Esophagus squamous epithelium (tissue), 5 donors: ENCODE measurements at regions not wholly inside any gene's neighbourhood (a gene's known extent, or its start where the extent isn't known, plus 50 kb on each side); places are given as distances from the start of the nearest gene placed in this dataset.

Source experiments
- DNase-seq: peaks from one replicate; lab custom pipeline; 2025; lab: John Stamatoyannopoulos, UW
- H3K27ac ChIP-seq, 4 donors: fragments of 200-600 bp; sonication (generic); one replicate each; pipeline ENCODE4 v1.5.1; 2016 to 2019; ENCODE audit warnings: mild to moderate bottlenecking in 1 of 4
- H3K27me3 ChIP-seq, 4 donors: fragments of 200-600 bp; sonication (generic); 1 replicate in 3 of 4; 2 replicates in 1 of 4; pipeline versions ENCODE4 v1.5.1 to v1.6.0; 2017 to 2021; ENCODE audit warnings: antibody characterized with exemption in 1 of 4
- H3K36me3 ChIP-seq, 3 donors: fragments of 200-600 bp; sonication (generic); one replicate each; pipeline ENCODE4 v1.5.1; 2016 to 2019
- H3K4me1 ChIP-seq, 3 donors: fragments of 200-600 bp; sonication (generic); one replicate each; pipeline ENCODE4 v1.5.1; 2017 to 2019
- H3K4me3 ChIP-seq, 4 donors: fragments of 200-600 bp; sonication (generic); 1 replicate in 3 of 4; 2 replicates in 1 of 4; pipeline ENCODE4 v1.5.1; 2016 to 2019; ENCODE audit warnings: mild to moderate bottlenecking in 2 of 4, moderate library complexity in 1 of 4
- H3K9me3 ChIP-seq, 3 donors: fragments of 200-600 bp; sonication (generic); one replicate each; pipeline ENCODE4 v1.5.1; 2016 to 2019
- POLR2A ChIP-seq, 4 donors: fragments of 450-650 bp; IDR thresholded peaks; one replicate each; pipeline ENCODE4 v1.6.1; 2017; ENCODE audit warnings: antibody characterized with exemption in 4 of 4, mild to moderate bottlenecking in 4 of 4, moderate library complexity in 3 of 4
- WGBS, 2 donors: methylation state at CpG; one replicate each; pipeline ENCODE4 v1.1.5; 2018; 5-methylcytosine and 5-hydroxymethylcytosine counted together
- intact Hi-C: fragments of 100-400 bp; cut with DNase I; formaldehyde crosslinking; loops from one replicate; pipeline ENCODE4 v1.15.0; 2022
- TF ChIP-seq, protein P1 (sequence below), 6 experiments: fragments of 450-650 bp in 4 of 6; fragments of 200-600 bp in 2 of 6; sonication (generic) in 2 of 6; IDR thresholded peaks; one replicate each; pipeline ENCODE4 v1.5.1; 2016 to 2019; ENCODE audit warnings: antibody characterized with exemption in 6 of 6, mild to moderate bottlenecking in 4 of 6, moderate library complexity in 4 of 6
- donor health status: DM: yes; HTN: yes; CAD: no.

GRCh38 chr7:18230271-18230670 is 202.6 kb upstream of the PRPS1L1 start:
- no peak for TF ChIP-seq POLR2A (IDR thresholded peaks at IDR 0.05)
- TF ChIP-seq, protein P1, sequence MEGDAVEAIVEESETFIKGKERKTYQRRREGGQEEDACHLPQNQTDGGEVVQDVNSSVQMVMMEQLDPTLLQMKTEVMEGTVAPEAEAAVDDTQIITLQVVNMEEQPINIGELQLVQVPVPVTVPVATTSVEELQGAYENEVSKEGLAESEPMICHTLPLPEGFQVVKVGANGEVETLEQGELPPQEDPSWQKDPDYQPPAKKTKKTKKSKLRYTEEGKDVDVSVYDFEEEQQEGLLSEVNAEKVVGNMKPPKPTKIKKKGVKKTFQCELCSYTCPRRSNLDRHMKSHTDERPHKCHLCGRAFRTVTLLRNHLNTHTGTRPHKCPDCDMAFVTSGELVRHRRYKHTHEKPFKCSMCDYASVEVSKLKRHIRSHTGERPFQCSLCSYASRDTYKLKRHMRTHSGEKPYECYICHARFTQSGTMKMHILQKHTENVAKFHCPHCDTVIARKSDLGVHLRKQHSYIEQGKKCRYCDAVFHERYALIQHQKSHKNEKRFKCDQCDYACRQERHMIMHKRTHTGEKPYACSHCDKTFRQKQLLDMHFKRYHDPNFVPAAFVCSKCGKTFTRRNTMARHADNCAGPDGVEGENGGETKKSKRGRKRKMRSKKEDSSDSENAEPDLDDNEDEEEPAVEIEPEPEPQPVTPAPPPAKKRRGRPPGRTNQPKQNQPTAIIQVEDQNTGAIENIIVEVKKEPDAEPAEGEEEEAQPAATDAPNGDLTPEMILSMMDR (IDR thresholded peaks at IDR 0.05) = no peak

GRCh38 chr7:18231854-18232253 is 204.2 kb upstream of the PRPS1L1 start:
- Histone ChIP-seq H3K4me1 (peaks cover 0 to 16% (median 0%) of the 10 kb centered on the region in 3 donors), H3K9me3 (no peaks in the 10 kb centered on the region), H3K4me3 (no peak overlapping the region), H3K36me3 (no peaks in the 10 kb centered on the region), H3K27me3 (no peaks in the 10 kb centered on the region), H3K27ac (no peak overlapping the region)
- DNase-seq = no peak
- TF ChIP-seq, protein P1 (IDR thresholded peaks at IDR 0.05) = no peak
- TF ChIP-seq POLR2A (IDR thresholded peaks at IDR 0.05) = no peak
- WGBS, 2 donors = 77 to 83% methylated on average over 4 of the region's 4 CpGs
- intact Hi-C loops = no loop called here

More at GRCh38 chr7:18230271-18230670, 202.6 kb upstream of the PRPS1L1 start:
- no peaks in the 10 kb centered on the region for H3K9me3 ChIP-seq
- no peaks in the 10 kb centered on the region for H3K36me3 ChIP-seq
- 79 to 85% methylated on average over 8 of the region's 8 CpGs for WGBS, 2 donors
- H3K27ac ChIP-seq = no peak overlapping the region
- H3K4me3 ChIP-seq = no peak overlapping the region
- intact Hi-C loops = no loop called here
- no peaks in the 10 kb centered on the region for H3K27me3 ChIP-seq
- no peak for DNase-seq
- peaks cover 0 to 7% (median 0%) of the 10 kb centered on the region in 3 donors for H3K4me1 ChIP-seq

GRCh38 chr7:18234519-18234918 is 206.9 kb upstream of the PRPS1L1 start:
- intact Hi-C loops = no loop called here
- 87 to 90% methylated on average over 2 of the region's 2 CpGs for WGBS, 2 donors
- no peak overlapping the region for H3K4me3 ChIP-seq
- TF ChIP-seq POLR2A (IDR thresholded peaks at IDR 0.05) = no peak
- TF ChIP-seq, protein P1 (IDR thresholded peaks at IDR 0.05) = no peak
- H3K36me3 ChIP-seq = no peaks in the 10 kb centered on the region
- no peaks in the 10 kb centered on the region for H3K9me3 ChIP-seq
- H3K4me1 ChIP-seq = peaks cover 0 to 16% (median 0%) of the 10 kb centered on the region in 3 donors
- H3K27me3 ChIP-seq = no peaks in the 10 kb centered on the region
- no peak overlapping the region for H3K27ac ChIP-seq
- DNase-seq = no peak

DNA sequence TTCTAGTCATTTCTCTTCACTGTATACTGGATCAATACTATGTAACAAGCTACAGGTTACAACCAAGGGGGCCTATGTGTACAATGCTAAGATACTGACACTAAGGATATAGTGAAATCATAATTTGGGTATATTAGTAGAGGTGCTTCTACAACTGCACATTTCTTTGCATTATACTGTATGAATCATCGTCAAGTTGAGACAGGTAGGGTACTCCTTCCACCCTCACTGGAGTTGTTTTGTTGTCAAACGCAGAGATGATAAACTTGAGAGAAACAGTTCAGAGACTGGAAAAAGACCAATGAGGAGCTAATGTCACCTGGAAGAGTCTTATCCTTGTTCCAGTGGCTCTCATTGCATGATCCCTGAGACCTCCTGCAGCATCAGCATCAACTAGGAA is 208.2 kb upstream of the PRPS1L1 start:
- 48 to 50% methylated on average over 2 of the region's 2 CpGs for WGBS, 2 donors
- Histone ChIP-seq H3K4me1 (peaks cover 0 to 16% (median 0%) of the 10 kb centered on the region in 3 donors), H3K4me3 (no peak overlapping the region)

DNA sequence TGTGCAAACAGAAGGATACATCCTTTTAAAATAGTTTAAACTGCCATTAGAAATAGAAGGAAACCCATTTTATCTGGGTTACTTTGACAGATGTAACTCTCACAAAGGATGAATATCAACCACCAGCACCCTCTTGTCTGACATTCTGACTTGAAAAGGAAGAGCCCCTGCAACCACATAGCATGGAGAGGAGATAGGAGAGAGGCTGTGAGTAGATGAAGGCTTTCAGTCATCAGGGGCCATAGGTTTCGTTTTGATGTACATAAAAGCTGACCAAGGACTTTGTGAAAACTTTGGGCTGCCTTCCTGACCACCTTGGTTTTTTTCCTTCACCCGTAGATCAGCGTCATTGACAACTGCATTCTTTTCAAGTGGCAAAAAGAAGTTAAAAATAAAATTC is 211.6 kb upstream of the PRPS1L1 start:
- Histone ChIP-seq H3K4me1 (peaks cover 0 to 13% (median 0%) of the 10 kb centered on the region in 3 donors), H3K27me3 (no peaks in the 10 kb centered on the region), H3K27ac (no peak overlapping the region), H3K4me3 (no peak overlapping the region), H3K9me3 (no peaks in the 10 kb centered on the region), H3K36me3 (no peaks in the 10 kb centered on the region)
- DNase-seq = no peak
- 24 to 26% methylated on average over 3 of the region's 3 CpGs for WGBS, 2 donors
- TF ChIP-seq, protein P1 (IDR thresholded peaks at IDR 0.05) = no peak
- TF ChIP-seq POLR2A (IDR thresholded peaks at IDR 0.05) = no peak
- intact Hi-C loops = no loop called here

More for the DNA sequence above, 208.2 kb upstream of the PRPS1L1 start:
- H3K9me3 ChIP-seq = no peaks in the 10 kb centered on the region
- intact Hi-C loops = no loop called here
- H3K27me3 ChIP-seq = no peaks in the 10 kb centered on the region
- TF ChIP-seq, protein P1 (IDR thresholded peaks at IDR 0.05) = no peak
- TF ChIP-seq POLR2A (IDR thresholded peaks at IDR 0.05) = no peak
- H3K36me3 ChIP-seq = no peaks in the 10 kb centered on the region
- H3K27ac ChIP-seq = no peak overlapping the region
- DNase-seq = no peak
